Fibroblast of the aortic adventitia (primary cell): ENCODE measurements at regions not wholly inside any gene's neighbourhood (a gene's known extent, or its start where the extent isn't known, plus 50 kb on each side); places are given as distances from the start of the nearest gene placed in this dataset.

Source experiments
- DNase-seq: peaks from one replicate; pipeline ENCODE4 v3.0.0-alpha.2; 2010; ENCODE audit warnings: low read depth
- H3K4me3 ChIP-seq: 2 replicates; pipeline ENCODE4 v1.5.1; 2011; ENCODE audit warnings: low read depth, mild to moderate bottlenecking, control low read depth, low read length, moderate library complexity
- TF ChIP-seq, protein P1 (sequence below): IDR thresholded peaks from 2 replicates; pipeline ENCODE4 v1.5.1; 2011; ENCODE audit warnings: mild to moderate bottlenecking, low read length, control low read depth, inconsistent platforms; ENCODE audit not compliant: insufficient read depth

DNA sequence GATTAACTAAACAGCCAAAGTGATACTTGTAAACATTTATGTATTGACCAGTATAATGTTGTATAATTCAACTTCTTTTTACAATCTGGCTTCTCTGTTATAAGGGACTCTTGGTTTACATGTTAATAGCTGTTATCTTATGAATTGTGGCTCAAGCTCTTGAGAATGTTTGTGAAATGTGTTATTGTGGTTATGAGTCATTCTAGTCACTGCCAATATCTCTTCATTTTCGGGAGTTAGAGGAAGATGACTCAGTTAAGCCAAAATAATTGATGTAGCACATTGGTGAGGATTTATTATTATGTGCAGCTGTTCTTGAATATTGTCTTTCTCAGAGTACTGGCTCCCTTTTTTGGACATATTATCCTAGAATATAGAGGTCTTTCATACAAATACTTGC lies 655.2 kb upstream of the RIOK2 start:
- no peak overlapping the region for H3K4me3 ChIP-seq
- TF ChIP-seq, protein P1, sequence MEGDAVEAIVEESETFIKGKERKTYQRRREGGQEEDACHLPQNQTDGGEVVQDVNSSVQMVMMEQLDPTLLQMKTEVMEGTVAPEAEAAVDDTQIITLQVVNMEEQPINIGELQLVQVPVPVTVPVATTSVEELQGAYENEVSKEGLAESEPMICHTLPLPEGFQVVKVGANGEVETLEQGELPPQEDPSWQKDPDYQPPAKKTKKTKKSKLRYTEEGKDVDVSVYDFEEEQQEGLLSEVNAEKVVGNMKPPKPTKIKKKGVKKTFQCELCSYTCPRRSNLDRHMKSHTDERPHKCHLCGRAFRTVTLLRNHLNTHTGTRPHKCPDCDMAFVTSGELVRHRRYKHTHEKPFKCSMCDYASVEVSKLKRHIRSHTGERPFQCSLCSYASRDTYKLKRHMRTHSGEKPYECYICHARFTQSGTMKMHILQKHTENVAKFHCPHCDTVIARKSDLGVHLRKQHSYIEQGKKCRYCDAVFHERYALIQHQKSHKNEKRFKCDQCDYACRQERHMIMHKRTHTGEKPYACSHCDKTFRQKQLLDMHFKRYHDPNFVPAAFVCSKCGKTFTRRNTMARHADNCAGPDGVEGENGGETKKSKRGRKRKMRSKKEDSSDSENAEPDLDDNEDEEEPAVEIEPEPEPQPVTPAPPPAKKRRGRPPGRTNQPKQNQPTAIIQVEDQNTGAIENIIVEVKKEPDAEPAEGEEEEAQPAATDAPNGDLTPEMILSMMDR: no peak
- DNase-seq: peak; percentile 97

DNA sequence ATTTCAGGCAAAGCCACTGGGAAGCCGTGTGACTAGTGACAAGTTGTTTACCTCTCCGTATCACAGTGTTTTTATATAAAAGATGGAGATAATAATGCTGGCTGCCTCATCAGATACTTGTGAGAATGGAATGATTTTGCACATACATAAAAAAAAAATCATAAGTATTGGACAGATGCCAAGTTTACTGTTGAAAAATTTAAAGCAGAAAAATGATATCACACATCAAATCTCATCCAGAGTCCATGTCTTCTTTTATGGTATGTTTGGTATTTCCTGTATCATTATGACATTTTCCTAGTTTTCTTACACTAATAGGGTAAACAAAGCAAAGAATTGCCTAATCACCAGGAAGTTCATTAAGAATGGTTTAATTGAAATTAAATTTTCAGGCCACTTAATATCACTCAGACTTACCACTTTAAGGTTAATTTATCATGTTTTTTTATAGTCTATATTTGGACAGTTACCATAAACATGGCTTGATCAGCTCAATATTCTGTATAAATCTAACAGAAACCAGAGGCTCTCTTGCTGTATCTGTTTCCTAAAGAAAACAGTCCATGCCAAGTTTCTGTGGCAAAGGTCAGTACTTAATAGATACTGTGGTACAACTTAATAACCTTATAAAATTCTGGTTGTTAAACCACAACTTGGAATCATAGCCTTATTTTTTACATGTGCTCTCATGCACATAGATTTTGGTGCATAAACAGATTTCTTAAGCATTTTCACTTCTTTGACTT lies 656.5 kb upstream of the RIOK2 start:
- TF ChIP-seq, protein P1: no peak
- no peak overlapping the region for H3K4me3 ChIP-seq
- DNase-seq: peak; percentile 37

GRCh38 chr5:97840643-97841042 lies 657.6 kb upstream of the RIOK2 start:
- peak; percentile 8 for DNase-seq
- no peak overlapping the region for H3K4me3 ChIP-seq
- TF ChIP-seq, protein P1: no peak

DNA sequence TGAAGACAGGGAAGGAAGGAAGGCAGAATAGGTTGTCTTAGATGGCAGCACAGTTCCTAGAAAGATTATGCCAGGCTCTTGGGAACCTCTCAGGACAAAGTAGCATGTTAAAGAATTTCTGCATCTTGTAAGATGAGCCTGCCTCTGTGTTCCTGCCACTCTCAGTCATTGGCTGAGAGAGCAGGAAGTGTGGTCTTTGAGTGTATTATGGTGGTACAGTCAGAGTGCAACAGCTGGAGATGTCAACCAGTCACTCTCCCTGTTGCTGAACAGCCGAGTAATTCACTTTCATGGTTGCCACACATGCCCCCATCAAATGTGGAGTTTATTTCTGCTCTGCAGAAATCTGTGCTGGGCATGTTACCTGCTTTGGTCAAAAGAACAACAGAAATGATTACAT lies 659.6 kb upstream of the RIOK2 start:
- TF ChIP-seq, protein P1: no peak
- DNase-seq: no peak
- no peak overlapping the region for H3K4me3 ChIP-seq

DNA sequence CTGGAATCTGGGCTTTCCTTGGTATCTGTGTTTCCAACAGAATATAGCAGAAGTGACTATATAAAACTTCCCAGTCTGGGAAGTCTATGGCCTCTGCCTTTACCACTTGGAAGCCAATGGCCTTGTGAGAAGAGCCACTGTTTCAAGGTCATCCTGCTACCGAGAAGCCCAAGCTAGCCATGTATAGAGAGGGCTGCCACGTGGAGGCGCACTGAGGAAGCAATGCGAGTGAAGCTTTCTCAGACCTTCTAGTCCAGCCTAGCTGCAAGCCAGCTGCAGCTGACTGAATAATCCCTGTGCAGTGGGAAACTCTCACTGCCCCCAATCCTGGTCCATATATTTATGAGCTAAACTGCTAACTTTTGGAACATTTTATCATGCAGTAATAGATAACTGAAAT lies 661.8 kb upstream of the RIOK2 start:
- no peak overlapping the region for H3K4me3 ChIP-seq
- no peak for DNase-seq
- TF ChIP-seq, protein P1: no peak

GRCh38 chr5:97846643-97847042 lies 663.6 kb upstream of the RIOK2 start:
- DNase-seq: no peak
- TF ChIP-seq, protein P1: no peak
- H3K4me3 ChIP-seq: no peak overlapping the region
